Calu3 (cell line): ENCODE measurements at regions not wholly inside any gene's neighbourhood (a gene's known extent, or its start where the extent isn't known, plus 50 kb on each side); places are given as distances from the start of the nearest gene placed in this dataset.

ENCODE experiments used
- BruUV-seq: library from RNA; stranded (reverse); fragments of 400-500 nt; replicated peaks from 2 replicates; lab custom pipeline; 2021; lab: Mats Ljungman, UMichigan
- CTCF ChIA-PET: fragments of 300-600 bp; sonication (Branson Sonifier 250); formaldehyde crosslinking; loops from one replicate; lab custom pipeline; 2022; ENCODE audit warnings: antibody characterized with exemption; lab: Charles Lee
- DNase-seq: peaks from one replicate; pipeline ENCODE4 v3.0.0; 2022
- H3K27ac Mint-ChIP-seq: one replicate; pipeline ENCODE4 v1.8.0; 2022; ENCODE audit warnings: mixed read lengths; ENCODE audit not compliant: unreplicated experiment
- H3K27me3 Mint-ChIP-seq: one replicate; pipeline ENCODE4 v1.8.0; 2022; ENCODE audit warnings: mixed read lengths; ENCODE audit not compliant: unreplicated experiment
- H3K36me3 Mint-ChIP-seq: one replicate; pipeline ENCODE4 v1.8.0; 2022; ENCODE audit warnings: mild to moderate bottlenecking, moderate library complexity, mixed read lengths; ENCODE audit not compliant: insufficient read depth, unreplicated experiment
- H3K4me1 Mint-ChIP-seq: one replicate; pipeline ENCODE4 v1.8.0; 2022; ENCODE audit warnings: mild to moderate bottlenecking, low read depth, mixed read lengths; ENCODE audit not compliant: unreplicated experiment
- H3K4me3 Mint-ChIP-seq: one replicate; pipeline ENCODE4 v1.8.0; 2022; ENCODE audit warnings: mild to moderate bottlenecking, low read depth, moderate library complexity, mixed read lengths; ENCODE audit not compliant: unreplicated experiment
- H3K9me3 Mint-ChIP-seq: one replicate; pipeline ENCODE4 v1.8.0; 2022; ENCODE audit warnings: low read depth, mixed read lengths; ENCODE audit not compliant: unreplicated experiment
- intact Hi-C: fragments of 100-400 bp; cut with micrococcal nuclease; formaldehyde crosslinking; loops from one replicate; pipeline ENCODE4 v1.10.0; 2022; ENCODE audit not compliant: unreplicated experiment
- TF ChIP-seq, protein P1 (sequence below): fragments of 200-600 bp; IDR thresholded peaks from one replicate; pipeline ENCODE4 v1.8.0; 2022; ENCODE audit warnings: antibody characterized with exemption; ENCODE audit not compliant: unreplicated experiment

DNA sequence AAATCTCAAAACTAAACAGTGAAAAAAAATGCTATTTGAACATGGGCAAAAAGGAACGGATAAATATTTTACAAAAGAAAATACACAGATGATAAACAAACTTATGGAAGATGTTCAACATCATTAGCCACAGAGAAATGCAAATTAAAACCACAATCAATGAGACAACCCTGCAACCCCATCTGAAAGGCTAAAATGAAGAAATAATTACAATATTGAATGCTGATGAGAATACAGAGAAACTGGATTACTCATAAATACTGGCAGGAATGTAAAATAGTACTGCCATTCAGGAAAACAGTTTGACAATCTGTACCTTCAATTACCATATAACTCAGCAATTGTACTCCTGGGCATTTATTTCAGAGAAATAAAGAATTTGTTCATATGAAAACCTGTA is 193.1 kb upstream of the UBE2E3 start:
- no TSS peak for BruUV-seq
- H3K27ac Mint-ChIP-seq, result no peak overlapping the region
- H3K4me1 Mint-ChIP-seq, result no peaks in the 10 kb centered on the region
- H3K36me3 Mint-ChIP-seq, result no peaks in the 10 kb centered on the region
- peaks cover 3% of the 10 kb centered on the region for H3K9me3 Mint-ChIP-seq
- CTCF ChIA-PET, result no interaction called here
- TF ChIP-seq, protein P1, sequence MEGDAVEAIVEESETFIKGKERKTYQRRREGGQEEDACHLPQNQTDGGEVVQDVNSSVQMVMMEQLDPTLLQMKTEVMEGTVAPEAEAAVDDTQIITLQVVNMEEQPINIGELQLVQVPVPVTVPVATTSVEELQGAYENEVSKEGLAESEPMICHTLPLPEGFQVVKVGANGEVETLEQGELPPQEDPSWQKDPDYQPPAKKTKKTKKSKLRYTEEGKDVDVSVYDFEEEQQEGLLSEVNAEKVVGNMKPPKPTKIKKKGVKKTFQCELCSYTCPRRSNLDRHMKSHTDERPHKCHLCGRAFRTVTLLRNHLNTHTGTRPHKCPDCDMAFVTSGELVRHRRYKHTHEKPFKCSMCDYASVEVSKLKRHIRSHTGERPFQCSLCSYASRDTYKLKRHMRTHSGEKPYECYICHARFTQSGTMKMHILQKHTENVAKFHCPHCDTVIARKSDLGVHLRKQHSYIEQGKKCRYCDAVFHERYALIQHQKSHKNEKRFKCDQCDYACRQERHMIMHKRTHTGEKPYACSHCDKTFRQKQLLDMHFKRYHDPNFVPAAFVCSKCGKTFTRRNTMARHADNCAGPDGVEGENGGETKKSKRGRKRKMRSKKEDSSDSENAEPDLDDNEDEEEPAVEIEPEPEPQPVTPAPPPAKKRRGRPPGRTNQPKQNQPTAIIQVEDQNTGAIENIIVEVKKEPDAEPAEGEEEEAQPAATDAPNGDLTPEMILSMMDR, result no peak
- no peak for DNase-seq
- intact Hi-C loops, result no loop called here
- no peaks in the 10 kb centered on the region for H3K27me3 Mint-ChIP-seq
- no peak overlapping the region for H3K4me3 Mint-ChIP-seq

DNA sequence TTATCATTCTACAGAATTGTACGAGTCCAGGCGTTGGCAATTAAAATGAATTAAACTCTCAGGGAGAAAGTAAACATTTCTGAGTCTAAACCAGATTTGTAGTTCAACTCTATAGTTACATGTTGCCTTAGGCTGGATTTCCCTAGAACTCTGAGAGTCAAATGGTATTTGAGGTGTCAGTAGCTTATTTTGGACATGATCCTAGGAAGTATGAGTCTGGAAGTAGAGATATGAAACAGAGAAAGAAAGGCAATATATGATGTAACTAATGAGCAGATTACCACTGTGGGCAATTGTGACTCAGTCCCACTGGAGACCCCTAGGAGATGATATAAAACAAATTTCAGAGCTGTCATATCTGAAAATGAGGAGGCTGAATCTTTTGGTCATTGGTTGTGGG is 199.1 kb upstream of the UBE2E3 start:
- H3K9me3 Mint-ChIP-seq, result peaks cover 3% of the 10 kb centered on the region
- intact Hi-C loops, result no loop called here
- H3K4me3 Mint-ChIP-seq, result no peak overlapping the region
- BruUV-seq, result no TSS peak
- H3K27me3 Mint-ChIP-seq, result no peaks in the 10 kb centered on the region
- H3K4me1 Mint-ChIP-seq, result no peaks in the 10 kb centered on the region
- TF ChIP-seq, protein P1, result no peak
- no peak for DNase-seq
- CTCF ChIA-PET, result no interaction called here
- H3K27ac Mint-ChIP-seq, result no peak overlapping the region
- H3K36me3 Mint-ChIP-seq, result no peaks in the 10 kb centered on the region

DNA sequence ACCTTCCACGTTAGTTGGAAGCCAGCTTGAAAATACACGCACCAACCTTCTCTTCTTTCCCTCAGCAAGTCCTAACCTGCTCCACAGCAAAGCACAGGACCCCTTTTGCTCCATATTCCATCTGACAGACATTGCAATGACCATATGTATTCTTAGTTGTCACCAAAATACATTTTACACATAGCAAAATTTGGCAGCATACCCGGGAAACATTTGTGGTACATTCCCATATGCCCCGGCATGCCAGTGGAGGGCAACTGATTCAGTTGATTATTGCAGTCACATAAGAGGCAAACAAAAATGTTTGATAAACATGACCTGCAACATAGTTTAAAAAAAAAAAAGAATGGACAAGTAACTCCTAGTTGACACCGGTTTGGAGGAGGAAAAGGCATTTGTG is 202.1 kb upstream of the UBE2E3 start:
- no peak overlapping the region for H3K4me3 Mint-ChIP-seq
- no peaks in the 10 kb centered on the region for H3K4me1 Mint-ChIP-seq
- no peak overlapping the region for H3K27ac Mint-ChIP-seq
- CTCF ChIA-PET, result no interaction called here
- BruUV-seq, result no TSS peak
- TF ChIP-seq, protein P1, result no peak
- intact Hi-C loops, result no loop called here
- no peak for DNase-seq
- no peaks in the 10 kb centered on the region for H3K27me3 Mint-ChIP-seq
- H3K9me3 Mint-ChIP-seq, result no peaks in the 10 kb centered on the region
- no peaks in the 10 kb centered on the region for H3K36me3 Mint-ChIP-seq

DNA sequence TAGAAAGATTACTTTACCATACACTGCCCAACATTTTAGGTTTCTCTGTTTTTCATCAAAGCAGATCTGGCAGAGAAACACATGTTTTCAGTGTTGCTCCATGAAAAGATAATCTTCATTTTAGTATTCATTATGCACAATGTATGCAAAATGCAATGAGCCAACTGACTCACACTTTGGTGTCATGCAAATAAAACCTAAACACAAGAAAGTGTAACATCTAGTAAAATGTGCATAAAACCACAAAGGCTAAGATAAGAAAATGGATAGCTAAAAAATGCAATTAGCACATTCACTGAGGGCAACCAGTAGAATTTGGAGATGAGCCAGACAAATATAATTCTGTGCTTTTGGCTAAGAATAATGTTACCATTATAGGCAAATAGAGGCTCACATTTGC is 203.5 kb upstream of the UBE2E3 start:
- Mint-ChIP-seq H3K27me3 (no peaks in the 10 kb centered on the region), H3K4me1 (no peaks in the 10 kb centered on the region), H3K9me3 (no peaks in the 10 kb centered on the region), H3K4me3 (no peak overlapping the region), H3K27ac (no peak overlapping the region), H3K36me3 (no peaks in the 10 kb centered on the region)
- DNase-seq, result no peak
- CTCF ChIA-PET, result no interaction called here
- BruUV-seq, result no TSS peak
- TF ChIP-seq, protein P1, result no peak
- intact Hi-C loops, result no loop called here
